K562 (cell line): ENCODE measurements at regions not wholly inside any gene's neighbourhood (a gene's known extent, or its start where the extent isn't known, plus 50 kb on each side); places are given as distances from the start of the nearest gene placed in this dataset.

Source experiments
- ATAC-seq: fragments of 200-7000 bp; cut with Tn5 transposase; 3 replicates; pipeline ENCODE4 v1.9.1; 2020; ENCODE audit warnings: moderate library complexity
- BruUV-seq: library from RNA; stranded (reverse); fragments of 400-500 nt; replicated peaks from 2 replicates; lab custom pipeline; 2021; lab: Mats Ljungman, UMichigan
- CTCF ChIA-PET: fragments of 300-600 bp; formaldehyde crosslinking; extraction: SDS; loops from one replicate; lab custom pipeline; 2021; ENCODE audit warnings: low intra/inter-chr PET ratio; lab: Yijun Ruan, JAX
- POLR2A ChIA-PET: fragments of 300-600, 350-650 bp; sonication (Branson Sonifier 250); formaldehyde crosslinking; extraction: SDS; loops from one replicate; lab custom pipeline; 2021; ENCODE audit warnings: antibody characterized with exemption, inconsistent platforms; lab: Yijun Ruan, JAX
- DNase-seq, 4 experiments: peaks; one replicate each; pipeline versions ENCODE4 v3.0.0 to v3.0.0-alpha.2; 2011 to 2018; ENCODE audit warnings: low spot score in 3 of 4, mixed read lengths in 3 of 4; ENCODE audit errors: extremely low read depth in 1 of 4
- FAIRE-seq: peaks from 2 replicates; lab custom pipeline; 2011; peaks lifted over from hg19 to GRCh38; lab: Jason Lieb, UNC
- H2AFZ ChIP-seq: 2 replicates; pipeline ENCODE4 v1.6.0; 2011; ENCODE audit warnings: low read depth, low read length, control low read depth, inconsistent platforms
- H3K27ac ChIP-seq: fragments of 200-600 bp; 3 replicates; pipeline ENCODE4 v1.8.0; 2011; ENCODE audit warnings: low read depth, mild to moderate bottlenecking, control low read depth, inconsistent platforms, low read length, moderate library complexity, mixed read lengths; ENCODE audit errors: extremely low read depth
- H3K27me3 ChIP-seq, 2 experiments: fragments of 300-600 bp in 1 of 2; 2 replicates in 1 of 2; 3 replicates in 1 of 2; pipeline versions ENCODE4 v1.6.0 to v1.8.0; 2011; ENCODE audit warnings: inconsistent platforms in 2 of 2, low read length in 2 of 2, mild to moderate bottlenecking in 1 of 2, mixed read lengths in 1 of 2, moderate library complexity in 1 of 2; ENCODE audit not compliant: control insufficient read depth in 2 of 2, insufficient read depth in 2 of 2
- H3K36me3 ChIP-seq: fragments of 300-600 bp; 3 replicates; pipeline ENCODE4 v1.8.0; 2011; ENCODE audit warnings: mild to moderate bottlenecking, low read length, inconsistent platforms; ENCODE audit not compliant: control insufficient read depth, insufficient read depth
- H3K4me1 ChIP-seq, 2 experiments: fragments of 200-600 bp in 1 of 2; replicated peaks in 1 of 2; 2 replicates in 1 of 2; 3 replicates in 1 of 2; pipeline versions ENCODE4 v1.5.1 to v1.8.0; 2011; ENCODE audit warnings: inconsistent platforms in 2 of 2, low read length in 2 of 2, mild to moderate bottlenecking in 1 of 2, mixed read lengths in 1 of 2, moderate library complexity in 1 of 2; ENCODE audit not compliant: control insufficient read depth in 2 of 2, insufficient read depth in 2 of 2
- H3K4me2 ChIP-seq: 2 replicates; pipeline ENCODE4 v1.6.1; 2011; ENCODE audit warnings: low read length, control low read depth, inconsistent platforms, mixed read lengths; ENCODE audit not compliant: insufficient read depth
- H3K4me3 ChIP-seq: fragments of 200-600 bp; sonication (generic), shearing (Covaris generic); 2 replicates; pipeline ENCODE4 v1.5.1; 2016; ENCODE audit warnings: control low read depth, inconsistent platforms
- H3K79me2 ChIP-seq: fragments of 200-600 bp; 3 replicates; pipeline ENCODE4 v1.8.0; 2011; ENCODE audit warnings: low read length, inconsistent platforms; ENCODE audit not compliant: control insufficient read depth, insufficient read depth
- H3K9ac ChIP-seq, 2 experiments: 2 replicates each; pipeline versions ENCODE4 v1.6.0 to v1.6.1; 2011; ENCODE audit warnings: low read depth in 2 of 2, low read length in 2 of 2, control low read depth in 1 of 2, inconsistent platforms in 1 of 2, mild to moderate bottlenecking in 1 of 2, mixed read lengths in 1 of 2; ENCODE audit not compliant: insufficient read depth in 1 of 2
- H3K9me1 ChIP-seq: one replicate; pipeline ENCODE4 v1.6.0; 2011; ENCODE audit warnings: inconsistent platforms, mild to moderate bottlenecking, low read length, moderate library complexity; ENCODE audit not compliant: control insufficient read depth, insufficient read depth
- H3K9me3 ChIP-seq: replicated peaks from 2 replicates; pipeline ENCODE4 v1.5.1; 2011; ENCODE audit warnings: low read depth, low read length, inconsistent platforms; ENCODE audit not compliant: control insufficient read depth, insufficient read depth
- H4K20me1 ChIP-seq: replicated peaks from 2 replicates; pipeline ENCODE4 v1.6.1; 2011; ENCODE audit warnings: low read length, inconsistent platforms, mixed read lengths; ENCODE audit not compliant: control insufficient read depth, insufficient read depth
- SREBF1 ChIP-seq: fragments of 150-350 bp; IDR thresholded peaks from 2 replicates; pipeline ENCODE4 v1.6.1; 2014; ENCODE audit warnings: antibody characterized with exemption, low read depth, low read length, borderline replicate concordance
- TEAD4 ChIP-seq, 2 experiments: sonication (generic) in 1 of 2; formaldehyde crosslinking in 1 of 2; IDR thresholded peaks; 2 replicates each; pipeline versions ENCODE4 v1.6.1 to v1.8.0; 2012 to 2022; ENCODE audit warnings: borderline replicate concordance in 1 of 2, inconsistent platforms in 1 of 2, low read length in 1 of 2, mild to moderate bottlenecking in 1 of 2, missing genetic modification reagents in 1 of 2
- UBTF ChIP-seq, 2 experiments: IDR thresholded peaks; 2 replicates each; pipeline ENCODE4 v1.6.1; 2012; ENCODE audit warnings: improper control_type of control experiment in 2 of 2, low read depth in 2 of 2, low read length in 2 of 2, borderline replicate concordance in 1 of 2
- ZFPM2 ChIP-seq: fragments of 250-450 bp; sonication (Bioruptor Pico); IDR thresholded peaks from 2 replicates; pipeline ENCODE4 v1.5.1; 2022; ENCODE audit warnings: mild to moderate bottlenecking
- ZNF134 ChIP-seq: fragments of 250-450 bp; sonication (Bioruptor Pico); conservative IDR thresholded peaks from 2 replicates; pipeline ENCODE4 v1.4.0; 2020
- ZNF318 ChIP-seq, 2 experiments: fragments of 450-650 bp; IDR thresholded peaks; 2 replicates each; pipeline ENCODE4 v1.6.1; 2016; ENCODE audit warnings: mild to moderate bottlenecking in 2 of 2, borderline replicate concordance in 1 of 2, low read depth in 1 of 2, moderate library complexity in 1 of 2
- ZNF41 ChIP-seq: fragments of 250-450 bp; sonication (Bioruptor Pico); conservative IDR thresholded peaks from 2 replicates; pipeline ENCODE4 v1.4.0; 2020; ENCODE audit warnings: mild to moderate bottlenecking
- ZNF507 ChIP-seq: conservative IDR thresholded peaks from 2 replicates; pipeline ENCODE4 v1.6.1; 2017; ENCODE audit warnings: missing genetic modification characterization, missing compliant biosample characterization
- ZNF780A ChIP-seq: fragments of 250-450 bp; sonication (Bioruptor Pico); IDR thresholded peaks from 2 replicates; pipeline ENCODE4 v1.5.0; 2021; ENCODE audit warnings: mild to moderate bottlenecking
- WGBS: fragments of 100-300 bp; shearing (Covaris generic); methylation state at CpG from one replicate; pipeline ENCODE4 v1.1.6; 2016; ENCODE audit warnings: low coverage, mixed read lengths; ENCODE audit not compliant: insufficient coverage; ENCODE audit errors: missing lambda C conversion rate; 5-methylcytosine and 5-hydroxymethylcytosine counted together
- in situ Hi-C: fragments of 300-500 bp; cut with MboI; formaldehyde crosslinking; loops from 4 replicates; pipeline ENCODE4 v1.15.0; 2018; ENCODE audit warnings: inconsistent platforms, mixed read lengths
- intact Hi-C: fragments of 100-400 bp; cut with micrococcal nuclease; formaldehyde crosslinking; loops from 2 replicates; pipeline ENCODE4 v1.14.2; 2022
- TF ChIP-seq, protein P1 (sequence below): sonication (generic); formaldehyde crosslinking; IDR thresholded peaks from 2 replicates; pipeline ENCODE4 v1.5.0; 2020; ENCODE audit warnings: missing genetic modification reagents

DNA sequence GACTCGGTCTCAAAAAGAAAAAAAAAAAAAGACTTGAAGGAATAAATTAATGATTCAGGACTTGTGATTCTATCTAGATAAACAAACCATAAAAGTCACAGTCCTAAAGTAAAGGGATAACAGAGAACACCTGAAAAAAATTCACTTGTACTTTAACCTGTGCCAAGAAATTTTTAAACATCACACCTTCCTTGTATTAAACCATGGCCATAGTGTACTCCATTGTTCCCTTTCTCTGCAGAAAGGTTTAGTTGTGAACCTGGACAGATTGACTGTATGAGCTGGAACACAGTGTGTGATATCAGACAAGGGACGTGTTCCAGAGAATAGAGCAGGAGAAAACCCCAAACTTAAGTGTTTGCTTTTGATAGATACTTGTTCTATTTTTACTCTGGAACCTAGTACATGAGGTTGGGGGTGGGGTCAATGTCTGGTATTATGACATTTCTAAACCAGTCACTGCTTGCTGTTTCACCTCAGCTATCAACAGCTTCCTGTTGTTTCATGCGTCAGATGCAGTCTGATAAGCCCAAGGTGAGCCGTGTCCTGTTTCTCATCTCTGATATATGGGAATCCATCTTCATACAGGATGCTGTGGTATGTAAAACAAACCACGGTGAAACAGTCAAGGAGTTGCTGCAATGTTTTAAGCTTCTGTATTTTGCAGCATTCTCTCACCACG, 62.5 kb upstream of the ITGA1 start:
- no peak for DNase-seq
- Histone ChIP-seq H3K79me2 (no peaks in the 10 kb centered on the region), H3K27me3 (no peaks in the 10 kb centered on the region), H3K36me3 (no peaks in the 10 kb centered on the region), H3K9me1 (no peaks in the 10 kb centered on the region), H3K4me3 (no peak overlapping the region), H4K20me1 (no peaks in the 10 kb centered on the region), H3K4me2 (no peak overlapping the region), H3K9me3 (no peaks in the 10 kb centered on the region), H3K9ac (no peak overlapping the region), H3K27ac (no peak overlapping the region), H3K4me1 (no peaks in the 10 kb centered on the region), H2AFZ (no peak overlapping the region)
- intact Hi-C loops: no loop called here
- no peak for FAIRE-seq
- under 1% methylated on average over 6 of the region's 6 CpGs for WGBS
- in situ Hi-C loops: no loop called here
- ChIA-PET POLR2A (no interaction called here), CTCF (no interaction called here)
- BruUV-seq: no TSS peak
- ATAC-seq: no peak
- TF ChIP-seq ZNF134 (CRISPR knock-in tag) (no peak), ZNF780A (no peak), TEAD4 (IDR thresholded peaks at IDR 0.05; ENCODE audit: low read length) (no peak), TEAD4 (CRISPR knock-in tag; IDR thresholded peaks at IDR 0.05; ENCODE audit: borderline replicate concordance) (no peak), SREBF1 (no peak), UBTF (IDR thresholded peaks at IDR 0.05; ENCODE audit: borderline replicate concordance in 1 of 2, low read depth in 2 of 2, low read length in 2 of 2) (no peak), ZNF507 (tag) (no peak), ZNF318 (IDR thresholded peaks at IDR 0.05; ENCODE audit: borderline replicate concordance in 1 of 2, low read depth in 1 of 2) (no peak), ZFPM2 (CRISPR knock-in tag) (no peak), ZNF41 (CRISPR knock-in tag) (no peak)
- TF ChIP-seq, protein P1, sequence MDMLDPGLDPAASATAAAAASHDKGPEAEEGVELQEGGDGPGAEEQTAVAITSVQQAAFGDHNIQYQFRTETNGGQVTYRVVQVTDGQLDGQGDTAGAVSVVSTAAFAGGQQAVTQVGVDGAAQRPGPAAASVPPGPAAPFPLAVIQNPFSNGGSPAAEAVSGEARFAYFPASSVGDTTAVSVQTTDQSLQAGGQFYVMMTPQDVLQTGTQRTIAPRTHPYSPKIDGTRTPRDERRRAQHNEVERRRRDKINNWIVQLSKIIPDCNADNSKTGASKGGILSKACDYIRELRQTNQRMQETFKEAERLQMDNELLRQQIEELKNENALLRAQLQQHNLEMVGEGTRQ (CRISPR knock-in tag): no peak
